ENCODE measurements at regions not wholly inside any gene's neighbourhood (a gene's known extent, or its start where the extent isn't known, plus 50 kb on each side); places are given as distances from the start of the nearest gene placed in this dataset.

GRCh38 chr12:91825999-91826398, 319.6 kb downstream of the BTG1 start:
- H3K79me2 ChIP-seq (ENCODE audit: insufficient read depth, low read length): no peaks in the 10 kb centered on the region
- H3F3A ChIP-seq (ENCODE audit: insufficient read depth, low read length): no peaks in the 10 kb centered on the region
- H3K36me3 ChIP-seq (ENCODE audit: insufficient read depth, low read length): no peaks in the 10 kb centered on the region
- no peaks in the 10 kb centered on the region for H3K27me3 ChIP-seq (ENCODE audit: insufficient read depth, low read length)
- no peak for TF ChIP-seq EZH2 (IDR thresholded peaks at IDR 0.05; ENCODE audit: borderline replicate concordance, low read length)
- TF ChIP-seq, protein P1, sequence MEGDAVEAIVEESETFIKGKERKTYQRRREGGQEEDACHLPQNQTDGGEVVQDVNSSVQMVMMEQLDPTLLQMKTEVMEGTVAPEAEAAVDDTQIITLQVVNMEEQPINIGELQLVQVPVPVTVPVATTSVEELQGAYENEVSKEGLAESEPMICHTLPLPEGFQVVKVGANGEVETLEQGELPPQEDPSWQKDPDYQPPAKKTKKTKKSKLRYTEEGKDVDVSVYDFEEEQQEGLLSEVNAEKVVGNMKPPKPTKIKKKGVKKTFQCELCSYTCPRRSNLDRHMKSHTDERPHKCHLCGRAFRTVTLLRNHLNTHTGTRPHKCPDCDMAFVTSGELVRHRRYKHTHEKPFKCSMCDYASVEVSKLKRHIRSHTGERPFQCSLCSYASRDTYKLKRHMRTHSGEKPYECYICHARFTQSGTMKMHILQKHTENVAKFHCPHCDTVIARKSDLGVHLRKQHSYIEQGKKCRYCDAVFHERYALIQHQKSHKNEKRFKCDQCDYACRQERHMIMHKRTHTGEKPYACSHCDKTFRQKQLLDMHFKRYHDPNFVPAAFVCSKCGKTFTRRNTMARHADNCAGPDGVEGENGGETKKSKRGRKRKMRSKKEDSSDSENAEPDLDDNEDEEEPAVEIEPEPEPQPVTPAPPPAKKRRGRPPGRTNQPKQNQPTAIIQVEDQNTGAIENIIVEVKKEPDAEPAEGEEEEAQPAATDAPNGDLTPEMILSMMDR (IDR thresholded peaks at IDR 0.05; ENCODE audit: low read length): no peak
- no peaks in the 10 kb centered on the region for H3K4me1 ChIP-seq (ENCODE audit: insufficient read depth, low read length, severe bottlenecking)
- no peak overlapping the region for H3K4me2 ChIP-seq (ENCODE audit: low read length)
- H3K9me2 ChIP-seq (ENCODE audit: low read depth, low read length): no peaks in the 10 kb centered on the region
- no peak overlapping the region for H3K4me3 ChIP-seq (ENCODE audit: low read depth, low read length, poor library complexity, severe bottlenecking)
- H2AFZ ChIP-seq (ENCODE audit: low read length): no peak overlapping the region
- no peaks in the 10 kb centered on the region for H3K9me3 ChIP-seq (ENCODE audit: low read length)
- H3K9ac ChIP-seq (ENCODE audit: low read length): no peak overlapping the region
- H4K20me1 ChIP-seq (ENCODE audit: insufficient read depth, low read length): no peaks in the 10 kb centered on the region
- H3K27ac ChIP-seq (ENCODE audit: low read depth, low read length, poor library complexity, severe bottlenecking): no peak overlapping the region

- Histone ChIP-seq H4K20me1 (ENCODE audit: insufficient read depth, low read length) (no peaks in the 10 kb centered on the region), H3K9ac (ENCODE audit: low read length) (no peak overlapping the region), H3K79me2 (ENCODE audit: insufficient read depth, low read length) (no peaks in the 10 kb centered on the region), H3K27me3 (ENCODE audit: insufficient read depth, low read length) (no peaks in the 10 kb centered on the region), H3K9me3 (ENCODE audit: low read length) (no peaks in the 10 kb centered on the region), H3K4me3 (ENCODE audit: low read depth, low read length, poor library complexity, severe bottlenecking) (no peak overlapping the region), H3K27ac (ENCODE audit: low read depth, low read length, poor library complexity, severe bottlenecking) (no peak overlapping the region), H3F3A (ENCODE audit: insufficient read depth, low read length) (no peaks in the 10 kb centered on the region), H3K4me2 (ENCODE audit: low read length) (no peak overlapping the region), H3K9me2 (ENCODE audit: low read depth, low read length) (no peaks in the 10 kb centered on the region), H3K36me3 (ENCODE audit: insufficient read depth, low read length) (no peaks in the 10 kb centered on the region), H3K4me1 (ENCODE audit: insufficient read depth, low read length, severe bottlenecking) (no peaks in the 10 kb centered on the region), H2AFZ (ENCODE audit: low read length) (no peak overlapping the region)
- no peak for TF ChIP-seq EZH2 (IDR thresholded peaks at IDR 0.05; ENCODE audit: borderline replicate concordance, low read length)
- TF ChIP-seq, protein P1 (IDR thresholded peaks at IDR 0.05; ENCODE audit: low read length): no peak
Observed at GRCh38 chr12:91824991-91825390, 320.7 kb downstream of the BTG1 start.

GRCh38 chr12:91819132-91819447, 326.6 kb downstream of the BTG1 start:
- Histone ChIP-seq H3K9me2 (ENCODE audit: low read depth, low read length) (no peaks in the 10 kb centered on the region), H3K4me2 (ENCODE audit: low read length) (no peak overlapping the region), H3K27ac (ENCODE audit: low read depth, low read length, poor library complexity, severe bottlenecking) (no peak overlapping the region), H4K20me1 (ENCODE audit: insufficient read depth, low read length) (no peaks in the 10 kb centered on the region), H3K9ac (ENCODE audit: low read length) (no peak overlapping the region), H3K4me1 (ENCODE audit: insufficient read depth, low read length, severe bottlenecking) (no peaks in the 10 kb centered on the region), H2AFZ (ENCODE audit: low read length) (no peak overlapping the region), H3K27me3 (ENCODE audit: insufficient read depth, low read length) (no peaks in the 10 kb centered on the region), H3K79me2 (ENCODE audit: insufficient read depth, low read length) (no peaks in the 10 kb centered on the region), H3F3A (ENCODE audit: insufficient read depth, low read length) (no peaks in the 10 kb centered on the region), H3K36me3 (ENCODE audit: insufficient read depth, low read length) (no peaks in the 10 kb centered on the region), H3K9me3 (ENCODE audit: low read length) (no peaks in the 10 kb centered on the region), H3K4me3 (ENCODE audit: low read depth, low read length, poor library complexity, severe bottlenecking) (no peak overlapping the region)
- TF ChIP-seq, protein P1 (IDR thresholded peaks at IDR 0.05; ENCODE audit: low read length): no peak
- no peak for TF ChIP-seq EZH2 (IDR thresholded peaks at IDR 0.05; ENCODE audit: borderline replicate concordance, low read length)
